HG02623 (cell line): ENCODE measurements at regions not wholly inside any gene's neighbourhood (a gene's known extent, or its start where the extent isn't known, plus 50 kb on each side); places are given as distances from the start of the nearest gene placed in this dataset.

Source experiments
- ATAC-seq: cut with Tn5 transposase; IDR thresholded peaks from one replicate; pipeline ENCODE4 v1.9.1; 2021; ENCODE audit warnings: moderate library complexity; ENCODE audit not compliant: unreplicated experiment

DNA sequence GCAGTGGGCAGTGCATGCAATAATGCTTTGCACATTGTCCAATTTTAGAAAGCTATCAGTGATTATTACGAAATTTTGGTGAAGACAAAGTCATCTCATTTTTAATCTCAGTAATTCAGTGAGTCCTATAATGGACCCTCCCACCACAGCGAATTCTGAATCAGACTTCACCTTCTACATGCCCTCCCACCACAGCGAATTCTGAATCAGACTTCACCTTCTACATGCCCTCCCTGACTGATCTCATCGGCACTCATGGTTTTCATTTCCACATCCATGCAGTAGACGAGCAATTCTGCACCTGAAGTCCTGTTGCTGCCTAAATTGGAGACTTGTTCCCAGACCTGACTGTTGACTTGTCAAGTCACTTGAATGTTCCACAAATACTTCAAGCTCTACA lies 522.3 kb downstream of the EIPR1 start:
- no peak for ATAC-seq

DNA sequence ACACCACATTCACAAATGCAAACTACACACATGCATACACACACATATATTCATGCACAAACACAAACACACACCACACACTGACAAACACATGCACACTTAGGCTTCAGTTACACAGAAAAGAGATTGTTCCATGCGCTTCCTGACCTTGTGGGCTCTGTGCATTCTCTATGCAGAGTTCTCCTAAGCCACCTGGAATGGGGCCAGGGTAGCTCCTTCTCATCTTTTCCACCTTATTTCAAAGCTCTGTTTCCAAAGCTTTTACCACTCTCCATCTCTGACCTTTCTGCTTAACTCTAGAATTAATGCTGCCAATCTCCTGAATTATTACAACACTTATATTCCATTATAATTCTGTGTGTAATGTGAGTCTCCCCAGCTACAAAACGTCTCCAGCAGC lies 522.3 kb upstream of the MYT1L start:
- no peak for ATAC-seq

DNA sequence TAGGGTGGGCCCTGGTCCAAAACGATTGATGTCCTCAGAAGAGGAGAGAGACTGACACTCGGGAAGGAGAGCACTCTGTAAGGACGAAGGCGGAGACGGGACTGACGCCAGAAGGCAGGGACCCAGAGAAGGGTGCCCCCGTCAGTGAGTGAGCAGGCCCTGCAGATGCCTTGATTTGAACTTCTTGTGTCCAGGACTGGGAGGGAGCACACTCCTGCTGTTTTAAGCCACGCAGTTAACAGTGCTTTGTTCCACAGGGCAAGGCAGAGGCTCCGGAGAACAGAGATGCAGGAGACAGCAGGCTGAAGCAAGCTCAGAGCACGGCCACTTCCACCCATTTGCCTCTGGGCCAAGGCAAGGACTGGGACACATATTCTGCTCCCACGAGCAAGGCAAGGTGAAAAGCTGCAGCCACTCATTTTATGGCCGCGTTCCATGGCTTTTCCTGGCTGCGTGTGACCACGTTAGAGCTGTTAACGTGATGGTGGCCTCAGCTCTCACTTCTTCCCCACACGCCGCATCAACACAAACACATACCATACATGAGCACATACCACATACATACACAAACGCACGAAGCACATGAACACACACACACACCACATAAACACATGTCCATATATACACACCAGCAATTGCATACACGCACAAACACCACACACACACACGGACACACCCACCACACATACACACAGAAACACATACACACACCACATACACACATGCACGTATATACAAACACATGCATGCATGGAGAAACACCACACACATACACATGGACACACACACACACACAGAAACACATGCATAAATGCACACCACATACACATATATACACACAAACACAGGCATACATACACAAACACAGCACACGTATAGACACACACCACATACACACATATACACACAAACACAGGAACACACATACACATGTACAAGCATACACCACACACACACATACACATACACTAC lies 521.0 kb upstream of the MYT1L start:
- no peak for ATAC-seq

DNA sequence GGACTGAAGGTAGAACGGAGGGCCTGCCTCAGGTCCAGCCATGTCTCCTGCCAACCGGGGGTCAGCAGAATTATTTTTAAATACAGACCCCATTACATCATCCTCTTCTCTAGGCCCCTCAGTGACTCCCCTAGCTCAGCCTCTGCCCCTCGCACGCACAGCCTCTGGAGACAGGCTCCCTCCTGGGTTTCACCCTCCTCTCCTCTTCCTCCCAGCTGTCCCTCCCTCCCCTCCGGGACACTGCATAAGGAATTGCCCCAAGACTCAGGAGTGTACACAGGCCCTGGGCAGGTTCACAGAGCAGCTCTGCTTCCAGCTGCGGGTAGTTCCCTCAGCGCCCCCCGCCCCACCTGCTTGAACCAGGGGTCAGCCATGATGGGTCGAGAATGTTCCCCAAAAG lies 520.2 kb upstream of the MYT1L start:
- no peak for ATAC-seq

DNA sequence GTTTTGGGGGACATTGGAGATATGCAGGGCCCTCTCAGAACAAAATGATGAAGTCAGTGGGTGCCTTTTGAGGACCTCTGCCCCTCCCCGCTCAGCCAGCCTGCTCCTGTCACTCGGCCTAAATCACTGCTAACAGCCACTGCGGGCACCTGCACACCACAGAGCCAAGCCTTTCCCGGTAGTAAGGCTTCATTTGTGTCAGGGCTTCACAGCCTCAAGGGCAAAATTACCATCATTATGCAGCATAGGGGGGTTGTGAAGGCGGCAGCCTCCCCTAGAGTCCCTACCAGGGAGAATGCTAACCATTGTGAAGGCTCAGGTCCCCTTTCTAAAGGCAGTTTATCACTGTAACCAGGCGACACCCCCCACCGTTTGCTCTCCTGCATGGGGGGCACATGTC lies 519.8 kb upstream of the MYT1L start:
- ATAC-seq, result no peak

DNA sequence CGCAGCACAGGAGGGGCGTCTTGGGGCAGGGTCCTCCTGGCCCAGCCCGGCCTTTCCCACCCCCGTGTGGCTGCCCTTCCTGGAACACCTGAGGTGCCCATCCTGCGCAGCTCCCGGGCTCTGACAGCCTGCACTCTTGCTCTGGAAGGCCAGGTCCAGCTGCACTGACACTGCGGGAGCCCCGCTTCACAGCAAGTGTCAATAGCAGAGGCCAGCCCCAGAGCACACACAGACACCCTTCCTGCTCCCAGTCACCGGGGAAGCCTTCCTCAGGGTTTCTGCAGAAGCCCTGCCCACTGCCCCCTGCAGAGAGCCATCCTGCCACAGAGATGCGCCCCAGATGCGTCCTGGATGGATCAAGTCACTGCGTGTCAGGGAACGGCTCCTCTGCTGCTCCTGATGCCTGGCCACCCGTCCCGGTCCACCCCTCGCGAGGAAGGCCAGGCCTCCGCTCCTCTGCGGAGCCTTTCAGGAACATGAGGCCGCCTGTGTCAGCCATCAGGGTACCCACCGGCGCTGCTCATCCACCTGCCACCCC lies 519.2 kb upstream of the MYT1L start:
- no peak for ATAC-seq

DNA sequence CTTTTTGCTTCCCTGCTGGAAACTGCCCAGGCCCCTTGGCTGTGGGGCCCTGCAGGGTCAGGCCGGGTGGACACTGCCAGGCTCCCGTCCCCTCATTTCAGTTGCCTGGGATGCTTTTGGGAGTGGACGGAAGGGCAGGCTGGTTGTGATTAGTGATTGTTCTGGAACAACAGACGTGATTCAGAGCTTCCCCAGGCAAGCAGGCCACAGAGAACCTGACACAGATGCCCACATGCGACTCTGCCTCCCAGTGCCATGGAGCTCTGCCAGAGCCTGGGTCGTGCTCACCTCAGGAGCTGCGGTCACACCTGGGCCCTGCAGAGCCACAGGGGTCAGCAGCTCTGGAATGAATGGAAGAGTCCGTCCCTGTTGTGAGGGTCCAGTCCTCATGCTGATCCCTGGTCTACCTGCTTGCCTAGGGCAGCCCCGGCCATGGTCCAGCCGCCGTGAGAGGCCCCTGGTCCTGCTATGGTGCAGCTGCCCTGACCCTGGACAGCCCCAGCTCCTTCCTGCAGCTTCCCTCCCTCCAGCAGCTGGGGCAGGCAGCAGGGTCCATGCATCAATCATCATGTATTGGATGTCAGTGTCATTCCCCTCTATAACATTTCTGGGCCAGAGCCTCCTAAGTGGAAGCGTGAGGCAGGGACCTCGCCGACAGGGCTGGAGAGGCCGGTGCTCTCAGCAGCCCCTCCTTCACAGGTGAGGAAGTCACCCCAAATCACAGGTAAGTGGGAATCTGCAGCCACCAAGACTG lies 518.6 kb upstream of the MYT1L start:
- ATAC-seq, result no peak

DNA sequence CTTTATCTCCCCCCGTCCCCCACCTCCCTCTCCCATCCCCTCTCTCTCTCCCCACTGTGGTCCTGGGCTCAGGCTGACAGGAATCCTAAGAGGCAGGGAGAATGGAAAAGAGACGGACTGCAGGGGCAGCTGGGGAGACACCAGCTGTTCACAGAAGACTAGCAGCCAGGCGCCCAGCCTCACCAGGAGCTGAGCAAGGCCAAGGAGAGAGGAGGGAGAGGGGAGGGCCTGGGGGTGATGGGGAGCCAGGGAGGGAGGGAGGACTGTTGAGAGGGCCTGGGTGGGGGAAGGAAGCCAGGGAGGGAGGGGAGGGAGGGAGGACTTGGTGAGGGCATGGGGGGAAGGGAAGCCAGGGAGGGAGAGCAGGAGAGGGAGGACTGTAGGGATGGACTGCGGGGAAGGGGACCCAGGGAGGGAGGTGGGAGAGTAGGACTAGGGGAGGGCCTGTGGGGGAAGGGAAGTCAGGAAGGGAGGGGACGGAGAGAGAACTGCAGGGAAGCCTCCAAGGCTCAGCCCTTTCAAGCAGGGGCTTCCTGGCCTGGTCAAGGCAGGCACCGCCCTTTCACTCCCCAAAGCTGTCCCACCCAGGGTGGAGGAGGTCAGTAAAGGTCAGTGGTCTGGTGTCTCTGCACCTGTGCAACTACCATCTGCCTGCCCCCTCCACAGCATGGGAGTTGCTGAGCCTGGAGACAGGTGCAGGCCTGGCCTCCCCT lies 517.7 kb upstream of the MYT1L start:
- no peak for ATAC-seq

DNA sequence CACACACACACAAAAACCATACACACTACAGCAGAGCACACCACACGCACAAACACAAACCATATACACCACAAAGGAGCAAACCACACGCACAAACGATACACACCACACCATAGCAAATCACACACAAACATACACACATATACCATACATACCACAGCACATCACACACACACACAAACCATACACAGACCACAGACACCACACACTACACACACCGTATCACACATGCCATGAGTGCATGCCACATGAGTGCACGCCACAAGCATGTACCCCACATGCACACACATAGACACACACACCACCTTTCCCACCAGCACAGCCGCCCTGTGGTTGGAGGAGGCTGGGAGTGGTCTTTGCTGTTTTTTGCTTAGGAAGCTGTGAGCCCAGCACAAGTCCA lies 517.1 kb upstream of the MYT1L start:
- no peak for ATAC-seq

DNA sequence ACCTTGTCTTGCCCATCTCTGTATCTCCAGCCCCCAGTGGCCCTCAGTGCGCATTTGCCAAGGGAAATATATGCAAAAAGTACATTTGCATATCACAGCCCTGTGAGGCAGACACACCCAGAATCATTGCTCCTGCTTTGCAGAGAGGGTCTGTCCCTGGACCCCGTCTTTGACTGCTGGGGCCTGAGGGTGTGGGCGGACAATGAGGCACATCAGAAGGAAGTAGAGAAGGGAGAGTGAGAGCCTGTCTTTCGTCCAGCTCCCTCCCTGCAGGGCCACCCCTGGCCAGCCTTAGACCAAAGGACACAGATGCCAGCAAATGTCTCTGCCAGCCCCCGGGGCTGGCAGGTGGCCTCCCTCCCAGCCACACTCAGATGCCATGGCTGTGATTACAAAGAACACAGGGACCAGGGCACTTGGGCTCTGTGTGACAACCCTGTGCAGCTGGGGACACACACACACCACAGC lies 516.2 kb upstream of the MYT1L start:
- ATAC-seq, result no peak

DNA sequence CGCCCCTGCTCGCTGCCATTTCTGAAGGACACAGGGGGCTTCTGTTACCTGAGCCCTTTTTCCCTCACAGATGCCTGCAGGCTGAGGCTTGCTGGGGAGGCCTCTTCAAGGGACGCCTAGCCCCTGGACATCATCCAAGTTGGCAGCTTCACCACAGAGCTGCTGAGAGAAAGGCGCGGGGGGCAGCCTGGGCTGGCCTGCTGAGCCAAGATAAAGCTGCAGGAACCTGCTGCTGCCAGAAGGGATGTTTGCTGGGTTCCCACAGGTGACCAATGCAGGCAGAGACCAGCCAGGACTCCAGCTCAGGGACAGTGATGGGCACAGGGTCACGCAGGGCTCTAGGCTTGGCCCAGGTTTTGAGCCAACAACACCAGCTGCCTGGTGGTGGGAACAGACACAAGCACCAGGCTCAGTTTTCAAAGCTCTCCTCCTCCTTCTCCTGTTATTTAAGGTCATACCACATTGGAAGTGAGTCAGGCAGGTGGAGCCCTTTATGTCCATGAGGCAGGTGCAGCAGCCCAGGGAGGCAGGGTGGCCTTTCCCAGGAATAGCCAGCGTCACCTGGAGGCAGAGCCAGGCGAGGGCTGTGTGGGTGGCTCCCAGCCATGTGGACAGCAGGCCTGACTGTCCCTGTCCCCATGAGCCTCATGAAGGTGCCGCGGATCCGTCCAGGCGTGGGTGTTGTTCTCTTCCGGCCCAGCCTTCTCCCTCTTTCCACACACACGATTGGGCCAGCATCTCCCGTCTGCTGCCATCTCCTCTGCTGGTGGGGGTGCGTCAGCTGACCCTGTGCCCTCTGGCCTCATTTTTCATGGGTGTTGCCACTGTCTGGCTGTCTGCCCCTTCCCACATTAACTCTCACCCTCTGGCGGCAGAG lies 515.5 kb upstream of the MYT1L start:
- ATAC-seq, result no peak

DNA sequence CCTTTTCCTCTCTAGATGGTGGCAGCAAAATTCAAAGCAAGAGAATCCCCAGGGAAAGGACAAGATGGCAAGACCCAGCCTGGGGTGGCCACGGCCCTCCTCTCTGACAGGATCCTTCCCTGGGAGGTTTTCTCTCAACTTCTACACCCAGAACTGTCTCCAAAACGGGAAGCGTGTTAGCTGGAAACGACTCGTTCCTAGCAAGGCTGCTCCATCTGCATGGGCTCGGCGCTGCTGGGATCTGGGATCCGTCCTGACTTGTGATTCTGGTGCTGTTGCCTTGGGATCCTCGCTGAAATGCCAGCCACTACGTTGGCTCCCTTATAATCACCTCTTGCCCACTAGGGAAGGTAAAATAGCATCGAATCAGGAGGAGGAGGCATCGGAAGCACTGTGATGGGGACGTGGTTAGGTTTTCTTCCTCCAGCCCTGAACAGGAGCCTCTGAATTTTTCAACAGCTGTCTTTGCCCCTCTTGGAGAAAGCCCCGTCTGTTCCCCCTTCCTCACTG lies 514.8 kb upstream of the MYT1L start:
- ATAC-seq, result no peak

DNA sequence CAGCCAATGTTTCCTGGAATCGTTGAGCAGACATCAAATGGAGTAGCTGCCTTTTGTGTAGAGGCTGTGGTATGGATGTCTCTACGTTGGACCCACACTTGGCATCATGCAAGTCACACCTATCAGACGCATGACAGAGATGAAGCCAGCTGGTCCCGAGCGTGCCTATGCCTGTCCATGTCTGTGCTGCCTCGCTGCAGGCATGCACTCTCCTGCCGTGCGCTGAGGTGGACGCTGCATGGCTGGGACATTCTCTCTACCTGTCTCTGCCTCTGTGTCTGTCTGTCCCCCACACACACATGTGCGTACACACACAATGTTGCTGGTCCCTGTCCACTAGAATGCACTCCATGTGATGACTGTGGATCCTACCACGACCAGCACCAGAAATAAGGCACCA lies 514.2 kb upstream of the MYT1L start:
- no peak for ATAC-seq

DNA sequence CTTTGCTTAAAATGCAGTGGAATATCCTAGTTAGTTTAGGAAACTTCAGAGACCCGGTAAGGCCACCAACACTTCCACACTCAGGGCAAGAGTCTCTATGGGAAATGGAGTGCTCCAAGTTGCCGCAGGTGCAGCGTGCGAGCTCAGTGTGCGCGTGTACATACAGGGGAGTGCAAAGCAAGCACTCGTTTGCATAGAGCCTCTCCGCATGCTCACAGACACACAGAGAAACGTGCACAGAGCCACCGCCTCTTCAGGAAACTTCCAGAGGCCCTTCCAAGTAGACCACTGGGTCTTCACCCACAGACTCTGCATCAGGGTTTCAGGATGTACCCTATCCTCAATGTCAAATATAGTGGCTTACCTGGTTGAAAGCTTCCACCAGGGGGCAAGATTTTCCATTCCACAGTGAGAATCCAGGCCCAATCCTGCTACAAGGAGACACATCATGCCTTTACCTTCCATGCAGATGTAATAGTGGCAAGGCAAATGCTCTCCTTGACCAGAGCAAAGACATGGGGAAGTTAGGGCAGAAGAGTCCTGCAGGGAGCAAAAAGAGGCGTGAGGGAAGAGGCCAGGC lies 513.0 kb upstream of the MYT1L start:
- no peak for ATAC-seq

DNA sequence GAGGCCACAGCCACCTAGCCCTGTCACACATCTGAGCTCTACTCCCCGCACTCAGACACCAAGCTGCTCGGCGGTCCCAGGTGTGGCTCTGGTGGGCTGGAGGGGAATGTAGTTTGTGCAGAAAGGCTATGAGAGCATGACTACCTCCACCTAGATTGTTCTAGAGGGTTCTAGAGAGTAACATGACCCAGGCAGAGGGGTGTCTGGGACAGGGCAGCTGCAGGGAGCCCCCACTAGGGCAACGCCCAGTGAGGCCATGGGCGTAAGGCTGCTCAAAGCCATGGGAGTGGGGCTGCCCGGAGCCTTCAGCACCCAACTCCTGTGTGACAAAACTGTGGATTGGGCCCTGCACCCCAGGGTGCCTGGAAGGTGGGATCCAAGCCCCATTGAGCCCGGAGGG lies 511.4 kb upstream of the MYT1L start:
- ATAC-seq, result no peak

DNA sequence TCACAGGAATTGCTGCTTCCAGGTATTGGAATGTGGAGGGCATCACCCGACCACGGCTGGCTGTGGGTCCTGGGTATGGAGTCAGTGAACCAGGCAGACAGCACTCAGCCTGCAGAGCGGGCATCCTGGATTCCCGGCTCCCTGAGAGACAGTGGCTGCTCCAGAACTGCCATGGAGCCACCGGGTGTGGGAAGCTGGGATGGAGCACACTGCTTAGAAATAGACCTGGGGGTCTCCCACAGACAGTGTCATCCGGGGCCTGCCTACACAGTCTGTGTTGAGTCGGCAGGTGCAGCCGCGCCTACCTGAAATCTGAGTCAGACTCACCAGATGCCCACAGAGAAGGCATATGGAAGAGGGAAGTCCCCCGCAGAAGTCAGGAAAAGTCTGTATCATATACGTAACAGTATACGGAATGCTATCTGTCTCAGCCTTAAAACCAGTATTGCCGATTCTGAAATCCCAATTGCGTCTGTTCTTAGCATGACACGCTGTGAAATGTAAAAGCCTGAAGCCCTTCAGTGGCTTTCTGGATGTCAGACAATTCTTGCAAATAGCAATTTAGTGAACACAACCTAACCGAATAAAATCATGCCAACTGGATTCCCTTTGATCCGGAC lies 509.7 kb upstream of the MYT1L start:
- ATAC-seq, result no peak

DNA sequence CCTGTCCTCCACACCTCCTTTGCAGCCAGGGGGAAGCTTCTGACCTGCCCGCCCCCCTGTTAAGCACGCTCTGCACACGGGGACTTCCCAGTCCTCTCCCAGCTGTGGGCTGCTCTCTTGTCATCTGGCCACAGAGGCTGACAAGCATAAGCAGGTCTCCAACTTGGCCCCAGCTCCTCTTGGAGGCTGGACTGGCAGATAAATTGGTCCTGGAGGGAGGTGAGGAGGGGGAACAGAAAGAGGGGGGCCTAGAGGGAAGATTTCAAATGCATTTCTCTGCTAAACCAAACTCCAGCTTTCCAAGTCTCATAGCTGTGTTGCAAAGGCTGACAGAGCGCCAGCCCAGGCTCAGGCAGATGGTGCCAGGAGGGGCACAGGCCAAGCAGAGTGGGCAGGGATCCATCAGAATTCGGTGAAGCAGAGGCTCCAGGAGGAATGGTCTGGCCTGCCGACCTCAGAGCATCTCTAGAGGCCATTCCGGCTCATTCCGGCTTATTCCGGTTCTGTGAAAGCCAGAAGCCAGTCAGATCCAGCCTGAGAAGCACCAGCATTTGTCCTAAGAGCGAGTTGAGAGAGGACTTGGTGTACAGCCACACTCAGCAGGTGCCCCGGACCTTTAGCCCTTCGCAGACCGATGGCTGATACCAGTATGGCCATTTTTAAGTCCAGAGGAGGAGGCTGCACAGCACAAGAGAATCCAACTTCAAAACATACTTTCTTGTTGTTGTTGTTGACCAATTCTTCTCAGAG lies 508.9 kb upstream of the MYT1L start:
- ATAC-seq, result no peak

DNA sequence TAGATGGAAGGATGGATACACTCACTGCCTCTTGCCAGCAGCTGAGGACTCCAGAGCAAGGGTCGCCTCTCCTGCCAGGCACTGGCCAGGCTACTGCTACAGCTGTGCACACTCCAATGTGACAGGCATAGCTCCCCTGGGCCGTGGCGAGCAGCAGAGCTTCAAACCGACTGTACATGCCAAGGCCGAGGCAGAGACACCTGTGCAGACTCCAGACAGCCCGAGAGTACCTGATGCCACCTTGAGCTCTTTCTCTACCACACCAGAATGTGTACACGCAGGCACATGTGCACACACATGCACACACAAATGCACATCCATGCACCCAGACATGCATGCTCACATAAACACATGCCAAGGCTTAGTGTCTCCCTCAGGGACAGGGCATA lies 508.3 kb upstream of the MYT1L start:
- no peak for ATAC-seq

DNA sequence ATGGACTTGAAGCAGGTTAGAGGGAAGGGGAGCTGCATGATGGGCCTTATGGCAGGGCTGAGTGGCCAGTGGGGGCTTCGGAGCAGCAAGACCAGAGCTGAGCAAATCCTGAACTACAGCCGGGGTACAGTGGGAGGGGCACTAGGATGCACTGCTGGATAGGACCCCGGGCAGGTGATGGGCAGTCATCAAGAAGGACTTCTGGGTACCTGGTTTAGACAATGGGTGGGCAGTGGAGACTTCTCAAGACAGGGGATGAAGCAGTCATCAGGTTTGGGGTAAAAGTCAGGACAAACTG lies 507.4 kb upstream of the MYT1L start:
- ATAC-seq, result no peak
